NCI-H1930 (cell line): ENCODE measurements at regions not wholly inside any gene's neighbourhood (a gene's known extent, or its start where the extent isn't known, plus 50 kb on each side); places are given as distances from the start of the nearest gene placed in this dataset.

Experiments
- DNase-seq, 2 experiments: peaks; one replicate each; lab custom pipeline; 2025; lab: John Stamatoyannopoulos, UW

DNA sequence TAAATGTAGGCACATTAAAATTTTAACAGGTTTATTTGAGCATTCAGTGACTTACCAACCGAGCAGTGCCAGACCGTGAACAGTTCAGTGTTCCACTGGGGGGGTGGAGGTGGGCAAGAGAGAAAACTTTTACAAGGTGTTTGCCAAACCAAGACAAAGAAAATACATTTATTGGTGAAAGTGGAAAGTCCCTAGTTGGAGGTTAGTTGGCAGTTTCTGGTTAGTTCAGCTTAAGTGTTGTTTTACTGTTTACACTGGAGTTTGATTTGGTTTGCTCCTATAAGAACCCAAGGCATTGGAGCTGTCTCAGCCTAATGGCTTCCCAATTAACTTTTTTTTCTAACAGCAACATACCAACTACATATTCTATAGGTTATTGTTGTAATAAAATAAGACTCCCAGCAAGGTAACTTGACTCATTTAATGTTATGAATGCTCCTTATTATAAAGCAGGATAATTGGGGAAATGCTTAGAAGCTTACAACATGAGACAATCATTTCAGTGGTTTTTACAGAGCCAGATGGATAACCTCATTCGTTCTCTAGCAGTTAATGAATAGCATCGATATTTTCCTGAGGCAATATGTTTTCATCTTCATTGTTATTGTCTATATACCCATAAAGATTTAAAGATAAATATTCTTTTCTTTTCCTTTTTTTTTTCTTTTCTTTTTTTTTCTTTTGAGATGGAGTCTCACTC lies 115.8 kb downstream of the ETNK1 start:
- DNase-seq = no peak

DNA sequence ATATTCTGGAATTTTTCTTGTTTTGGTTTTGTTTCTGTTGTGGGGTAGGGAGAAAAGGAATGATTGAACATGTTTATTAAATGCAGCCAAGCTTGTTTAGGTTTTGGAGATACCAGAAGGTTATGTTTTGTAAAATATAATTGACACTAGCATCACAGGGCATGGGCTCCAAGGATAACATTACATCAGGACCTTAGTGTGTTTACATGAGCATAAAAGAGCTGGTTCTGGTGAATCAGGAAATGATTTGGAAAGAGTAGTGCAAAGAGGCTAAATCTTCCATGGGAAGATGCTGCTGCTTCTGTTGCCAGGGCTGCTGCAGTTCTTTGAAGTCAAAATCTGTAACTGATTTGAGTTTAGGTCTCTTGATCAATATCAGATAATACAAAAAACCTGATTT lies 118.7 kb downstream of the ETNK1 start:
- no peak for DNase-seq

DNA sequence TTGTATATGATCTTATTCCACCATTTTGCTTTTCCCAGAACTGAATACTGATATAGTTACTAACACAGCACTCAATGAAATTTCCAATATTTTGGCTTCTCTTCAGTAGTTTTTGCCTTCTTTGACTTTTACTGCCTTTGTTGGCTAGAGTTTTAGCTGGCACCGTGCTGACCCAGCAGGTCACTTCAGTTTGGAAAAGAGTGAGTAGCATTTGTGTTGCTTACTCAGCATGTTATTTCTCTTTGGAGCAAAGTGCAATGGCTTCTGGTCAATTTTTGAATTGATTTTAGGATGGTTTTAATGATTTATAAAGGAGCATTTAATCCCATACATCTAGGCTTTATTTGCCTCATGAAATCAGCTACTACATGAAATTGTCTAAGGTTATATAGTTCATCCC lies 119.2 kb downstream of the ETNK1 start:
- DNase-seq = no peak

DNA sequence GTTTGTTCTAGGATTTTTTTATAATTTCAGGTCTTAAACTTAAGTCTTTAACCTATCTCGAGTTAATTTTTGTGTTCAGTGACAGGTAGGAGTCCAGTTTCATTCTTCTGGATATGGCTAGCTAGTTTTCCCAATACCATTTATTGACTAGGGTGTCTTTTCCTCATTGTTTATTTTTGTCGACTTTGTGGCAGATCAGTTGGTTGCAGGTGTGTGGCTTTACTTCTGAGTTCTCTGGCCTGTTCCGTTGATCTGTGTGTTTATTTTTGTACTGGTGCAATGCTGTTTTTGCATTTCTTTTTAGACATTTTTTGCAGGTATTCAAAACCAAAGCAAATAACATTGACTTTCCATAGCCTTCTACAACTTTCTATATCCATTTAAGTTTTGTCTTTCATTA lies 121.7 kb downstream of the ETNK1 start:
- DNase-seq = no peak

DNA sequence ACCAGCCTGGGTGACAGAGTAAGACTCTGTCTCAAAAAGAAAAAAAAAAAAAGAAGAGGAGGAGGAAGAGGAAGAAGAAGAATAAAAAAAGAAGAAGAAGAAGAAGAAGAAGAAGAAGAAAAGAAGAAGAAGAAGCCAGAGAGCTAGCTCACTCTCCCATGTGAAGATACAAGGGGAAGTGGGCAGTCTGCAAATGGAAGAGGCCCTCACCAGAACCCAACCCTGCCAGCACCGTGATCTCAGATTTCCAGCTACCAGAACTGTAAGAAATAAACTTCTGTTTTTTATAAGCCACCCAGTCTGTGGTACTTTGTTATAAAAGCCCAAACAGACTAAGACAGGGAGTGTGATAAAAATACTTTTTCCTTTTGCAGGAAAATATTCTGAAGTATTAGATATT lies 130.7 kb downstream of the ETNK1 start:
- DNase-seq = no peak

DNA sequence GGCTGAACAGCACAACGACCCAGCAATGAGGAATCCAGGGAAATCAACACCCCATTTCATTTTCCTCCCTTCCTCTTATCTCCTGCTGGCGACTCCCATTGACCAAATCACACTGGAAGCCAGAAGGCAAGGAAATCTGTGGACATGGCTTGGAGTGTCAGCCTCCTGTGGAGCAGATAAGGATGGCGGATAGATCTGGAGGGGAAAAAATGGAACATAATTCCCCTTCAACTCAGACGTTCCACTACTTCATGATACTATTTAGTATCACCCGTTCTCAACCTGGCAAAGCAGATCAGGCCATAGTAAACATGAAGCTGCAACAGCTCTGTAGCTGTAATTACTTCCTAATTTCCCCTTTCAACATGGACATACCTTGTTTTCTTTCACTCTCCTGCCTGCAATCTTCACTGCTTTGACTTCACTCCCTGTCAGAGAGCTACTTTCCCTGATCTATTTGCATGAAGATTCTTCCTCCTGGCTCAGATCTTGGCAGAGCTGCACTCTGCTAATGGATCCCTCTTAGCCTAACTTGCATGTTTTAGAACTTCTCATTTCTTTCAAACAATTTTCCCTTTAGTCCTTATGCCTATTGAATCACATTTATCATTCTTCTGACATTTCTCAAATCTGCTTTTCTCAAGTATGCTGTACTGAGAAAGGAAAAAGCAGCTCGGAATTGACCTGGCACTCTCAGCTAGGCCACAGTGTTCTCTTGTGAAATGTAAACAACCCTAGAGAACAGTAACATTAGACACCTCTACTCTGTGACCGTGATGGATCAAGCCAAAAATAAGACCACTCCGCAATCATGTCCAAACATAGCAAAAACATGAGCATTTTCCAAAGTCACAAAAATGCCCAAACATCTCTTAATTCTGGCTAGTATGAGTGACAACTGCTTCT lies 135.1 kb downstream of the ETNK1 start:
- DNase-seq = no peak

DNA sequence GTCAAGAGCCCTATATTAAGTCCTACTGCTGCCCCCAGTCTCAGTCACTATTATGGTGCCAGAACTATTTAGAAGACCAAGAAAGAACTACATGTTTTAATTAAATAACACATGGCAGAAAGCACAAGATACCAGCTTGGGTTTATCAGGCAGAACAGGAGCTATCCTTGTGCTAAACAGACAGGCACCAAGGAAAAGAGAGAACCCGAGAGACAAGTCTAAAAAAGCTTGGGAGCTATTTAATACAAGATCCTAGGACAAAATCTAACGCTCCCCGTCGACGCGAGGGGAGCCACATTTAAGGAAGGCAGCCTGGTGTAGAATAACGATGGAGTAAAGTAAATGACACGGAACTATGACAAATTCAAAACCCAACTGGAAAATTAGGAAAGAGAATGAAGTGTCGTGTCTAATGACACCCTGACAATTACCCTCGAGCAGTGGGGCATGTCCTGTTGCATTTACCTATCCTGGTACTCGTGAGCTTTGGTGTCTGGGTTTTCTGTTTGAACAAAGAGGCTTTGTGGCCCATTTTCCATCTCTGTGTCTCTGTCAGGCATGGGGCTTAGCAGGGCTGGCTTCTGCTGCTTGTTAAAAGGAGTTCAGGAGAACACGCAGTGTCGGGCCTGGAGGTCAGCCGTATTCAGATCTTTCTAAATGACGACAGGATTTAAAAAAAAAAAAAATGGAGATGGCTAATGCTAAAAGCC lies 140.6 kb downstream of the ETNK1 start:
- DNase-seq = no peak

DNA sequence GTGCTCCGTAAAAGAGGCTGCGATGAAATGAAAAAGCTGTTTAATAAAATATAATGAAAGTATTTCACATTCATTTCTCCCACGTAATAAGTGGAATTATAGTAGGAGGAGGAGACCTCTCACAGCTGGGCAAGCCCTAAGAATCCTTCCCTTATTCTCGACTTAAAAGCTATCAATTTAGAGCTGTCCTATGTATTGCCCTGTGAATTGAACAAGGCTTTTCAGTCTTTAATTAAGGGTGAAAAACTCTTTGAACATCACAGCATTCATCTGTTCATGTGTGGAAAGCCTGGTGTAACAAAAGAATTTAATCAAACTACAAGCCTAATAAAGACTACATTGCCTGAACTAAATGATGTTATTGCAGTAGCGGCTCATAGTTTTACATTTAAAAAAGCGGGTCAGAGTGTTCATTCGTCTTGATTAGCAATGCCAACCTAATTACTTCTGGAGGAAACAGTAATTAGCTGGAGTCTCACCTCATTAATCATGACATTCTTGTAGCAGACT lies 142.0 kb downstream of the ETNK1 start:
- no peak for DNase-seq

DNA sequence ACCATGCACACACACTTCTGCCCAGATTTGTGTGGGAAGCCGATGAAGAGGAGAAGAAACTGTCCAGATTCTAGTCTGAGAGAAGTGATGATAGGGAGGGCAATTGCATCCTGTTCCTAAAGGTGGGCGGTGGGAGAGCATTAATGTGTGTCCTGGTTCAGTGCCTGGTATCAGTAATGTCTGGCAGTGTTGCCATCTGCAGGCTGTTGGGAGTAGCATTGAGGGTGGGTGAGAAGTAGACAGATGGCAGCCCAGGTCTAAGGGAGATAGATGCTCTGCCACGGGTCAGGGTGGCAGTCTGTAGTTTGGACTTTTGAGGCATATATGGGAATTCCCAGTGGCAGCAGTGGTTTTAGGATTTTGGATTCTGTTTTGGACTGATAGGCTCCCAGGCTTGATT lies 156.4 kb downstream of the ETNK1 start:
- no peak for DNase-seq

DNA sequence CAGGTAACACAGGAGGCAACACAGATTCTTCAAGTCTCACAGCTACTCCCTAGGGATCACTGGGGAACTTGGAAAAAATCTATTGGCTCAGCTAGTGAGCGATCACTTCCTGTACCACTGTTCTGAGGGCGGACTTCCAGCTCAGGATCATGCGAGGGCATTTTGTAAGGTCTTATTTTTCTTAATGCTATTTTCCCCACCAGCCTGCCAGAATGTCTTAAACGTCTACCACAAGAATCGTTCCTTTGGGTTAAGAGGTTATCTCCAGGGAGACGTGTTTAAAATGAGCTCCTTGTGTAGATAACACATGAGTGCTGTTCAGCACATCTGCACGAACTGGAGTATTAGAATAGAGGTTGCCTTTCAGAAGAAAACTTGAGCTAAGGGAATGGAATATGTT lies 162.6 kb downstream of the ETNK1 start:
- DNase-seq = no peak

DNA sequence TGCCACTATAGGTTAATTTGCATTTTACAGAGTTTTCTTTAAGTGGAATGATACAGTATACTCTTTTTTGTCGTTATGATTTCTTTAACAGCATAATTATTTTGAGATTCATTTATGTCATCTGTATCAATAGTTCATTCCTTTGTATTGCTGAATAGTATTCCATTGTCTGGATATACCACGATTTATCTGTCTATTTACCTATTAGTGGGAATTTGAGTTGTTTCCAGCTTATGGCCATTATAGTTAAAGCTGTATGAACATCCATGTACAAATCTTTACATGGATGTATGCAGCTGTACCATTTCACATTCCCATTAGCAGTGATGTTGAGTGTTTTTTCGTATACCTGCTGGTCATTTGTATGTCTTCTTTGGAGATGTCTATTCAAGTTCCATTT lies 163.9 kb downstream of the ETNK1 start:
- no peak for DNase-seq

DNA sequence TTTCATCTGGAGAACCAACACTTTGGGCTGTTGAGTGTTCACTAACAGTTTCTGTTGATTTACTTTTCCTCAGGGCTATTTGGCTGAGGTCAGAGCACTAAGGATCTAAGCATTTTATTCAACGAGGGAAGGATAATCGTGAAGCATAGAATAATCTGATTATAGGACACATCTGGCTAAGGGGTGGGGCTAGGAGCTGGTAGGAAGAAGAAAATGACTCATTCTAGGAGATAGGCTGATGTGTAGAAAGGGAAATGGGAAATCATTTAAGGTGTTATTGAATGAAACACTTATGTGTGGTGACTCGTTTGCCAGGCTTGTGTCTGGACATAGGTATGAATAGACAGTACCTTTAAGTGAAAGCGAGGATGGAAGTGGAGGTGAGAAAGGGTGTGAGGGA lies 167.2 kb downstream of the ETNK1 start:
- DNase-seq = no peak

DNA sequence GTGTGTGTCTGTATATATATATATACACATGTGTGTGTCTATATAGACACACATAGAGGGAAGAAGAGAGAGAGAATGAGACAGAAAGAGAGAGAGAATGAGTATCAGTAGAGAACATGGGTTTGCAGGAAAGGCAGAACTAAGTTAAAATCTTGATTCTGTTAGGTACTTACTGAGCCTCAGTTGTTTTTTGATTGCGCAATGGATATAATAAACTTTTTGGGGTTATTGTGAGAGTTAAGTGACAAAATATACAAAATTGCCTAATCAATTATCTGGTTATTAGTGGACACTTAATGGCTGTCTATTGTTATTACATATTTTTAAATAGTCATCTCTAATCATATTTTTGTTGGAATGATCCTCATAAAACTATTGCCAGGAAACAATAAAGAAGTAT lies 169.0 kb downstream of the ETNK1 start:
- no peak for DNase-seq

DNA sequence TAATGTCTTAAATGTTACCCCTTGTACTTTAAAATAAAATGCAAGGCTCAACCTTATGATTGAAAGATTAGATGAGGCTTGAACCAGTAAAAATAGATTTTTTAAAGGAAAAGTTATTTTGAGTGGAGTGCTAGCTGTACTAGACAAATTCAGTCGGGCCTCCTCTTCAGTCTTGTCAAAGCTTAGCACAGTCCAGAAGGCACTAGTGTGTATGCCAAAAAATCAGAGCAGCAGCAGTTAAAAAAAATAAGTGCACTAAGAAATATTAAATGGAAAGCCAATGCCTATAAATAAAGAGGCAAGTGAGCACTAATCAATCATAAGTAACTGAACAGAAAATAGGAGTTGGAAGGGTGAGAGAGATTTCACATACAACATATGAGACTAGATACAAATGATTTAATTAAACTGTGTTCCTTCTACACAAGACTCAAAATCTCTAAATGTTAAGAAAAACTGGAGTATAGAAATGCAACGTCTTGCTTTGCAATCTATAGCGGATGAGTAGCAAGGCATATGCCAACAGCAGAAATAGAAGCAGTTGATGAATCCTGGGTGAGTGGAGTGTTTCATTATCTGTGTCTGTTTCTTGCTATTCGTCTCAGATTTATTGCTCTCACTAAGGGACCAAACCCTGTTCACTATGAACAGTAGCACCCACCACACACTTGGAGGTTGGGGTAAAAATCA lies 172.1 kb downstream of the ETNK1 start:
- no peak for DNase-seq

DNA sequence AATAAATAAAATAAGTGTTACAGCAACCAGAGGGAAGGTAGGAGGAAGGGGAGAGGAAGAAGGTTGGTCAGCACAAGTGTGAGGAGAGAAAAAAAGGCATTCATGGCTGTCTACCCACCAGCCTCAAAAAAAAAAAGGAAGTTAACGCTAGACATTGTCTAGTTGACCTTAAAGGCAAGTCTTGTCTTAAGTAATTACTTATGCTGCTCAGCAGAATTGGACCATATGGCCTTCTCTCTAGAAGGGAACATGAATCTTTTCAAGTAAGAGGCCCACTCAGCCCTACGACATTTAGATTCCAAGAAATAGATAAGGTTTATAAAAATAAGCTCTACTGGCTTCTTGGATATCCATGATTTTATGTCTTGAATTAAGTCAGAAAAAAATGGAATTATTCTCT lies 172.7 kb downstream of the ETNK1 start:
- DNase-seq = no peak

DNA sequence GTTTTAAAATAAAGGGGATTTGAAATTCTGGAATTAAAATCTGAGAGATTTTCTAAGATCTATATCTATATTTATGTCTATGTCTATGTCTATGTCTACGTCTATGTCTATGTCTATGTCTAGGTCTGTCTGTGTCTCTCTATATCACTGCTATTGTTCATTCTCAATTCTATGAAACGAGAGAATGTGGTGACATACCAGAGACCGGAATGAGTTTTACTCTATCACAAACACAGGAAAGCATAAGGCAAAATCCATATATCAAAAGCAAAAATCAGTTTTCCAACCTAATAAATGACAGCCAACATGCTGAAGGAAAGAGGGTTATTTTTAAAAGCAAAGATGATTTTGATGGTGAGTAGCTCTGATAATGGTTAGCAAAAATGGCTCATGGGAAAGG lies 173.1 kb downstream of the ETNK1 start:
- DNase-seq = no peak

DNA sequence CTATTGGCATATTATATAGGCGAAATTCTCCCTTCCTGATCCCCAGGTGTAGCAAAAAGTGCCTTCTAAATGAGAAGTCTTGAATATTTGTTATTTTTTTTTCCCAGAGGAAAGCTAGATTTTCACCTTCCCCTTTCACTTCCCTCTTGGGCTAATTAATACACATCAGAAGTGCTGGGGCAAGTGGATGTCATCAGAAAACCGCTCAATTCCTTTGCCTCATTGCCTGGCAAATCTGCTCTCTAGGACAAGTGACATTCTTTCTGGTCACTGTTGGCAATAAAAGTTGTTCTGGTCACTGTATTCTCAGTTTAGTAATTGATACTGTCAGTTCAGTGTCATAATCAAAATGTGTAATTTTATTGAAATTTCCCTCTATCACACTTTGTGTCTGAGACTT lies 174.5 kb downstream of the ETNK1 start:
- DNase-seq = no peak

DNA sequence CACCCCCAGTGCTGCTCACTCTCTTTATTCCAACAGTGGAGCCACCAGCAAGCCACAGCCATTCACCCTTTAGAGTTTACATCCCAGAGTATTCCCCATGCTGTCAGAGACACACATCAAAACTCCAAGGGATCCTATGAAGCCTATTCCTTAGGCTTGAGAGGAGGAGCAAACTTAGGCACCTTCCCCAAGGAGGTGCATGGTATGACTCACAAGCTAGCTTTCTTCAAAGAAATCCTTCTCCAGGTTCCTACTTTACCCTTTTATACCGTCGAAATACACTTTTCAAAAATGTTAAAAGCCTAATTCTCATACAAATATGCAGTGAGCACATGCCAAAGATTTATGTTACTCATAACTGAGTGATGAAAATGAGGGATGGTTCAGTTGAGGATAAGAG lies 175.4 kb downstream of the ETNK1 start:
- DNase-seq = no peak

DNA sequence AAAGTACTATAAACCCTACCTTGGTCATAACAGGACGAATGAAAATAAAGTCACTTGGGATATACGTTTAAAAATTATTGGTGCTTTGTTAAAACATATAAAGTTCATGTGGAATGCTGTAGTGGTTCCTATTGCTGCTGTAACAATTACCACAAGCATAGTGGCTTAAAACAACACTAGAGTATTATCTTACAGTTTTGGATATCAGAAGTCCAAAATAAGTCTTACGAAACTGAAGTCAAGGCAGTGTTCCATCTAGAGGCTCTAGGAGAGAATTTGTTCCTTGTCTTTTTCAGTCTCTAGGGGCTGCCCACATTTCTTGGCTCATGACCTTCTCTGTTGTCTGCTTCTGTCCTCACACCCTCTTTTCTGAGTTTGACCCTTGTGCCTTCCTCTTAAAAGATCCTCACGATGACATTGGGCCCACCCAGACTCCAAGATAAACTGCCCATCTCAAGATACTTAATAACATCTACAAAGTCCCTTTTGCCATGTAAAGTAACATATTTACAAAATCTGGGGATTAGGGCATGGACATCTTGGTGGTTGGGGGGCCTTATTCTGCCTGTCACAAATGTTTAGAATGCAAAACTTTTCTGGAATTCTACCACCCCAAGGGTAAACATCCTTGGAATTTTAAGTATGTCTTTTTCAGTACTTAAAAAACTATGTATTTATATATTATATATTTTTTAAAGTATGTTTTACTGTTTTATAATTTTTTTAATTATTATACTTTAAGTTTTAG lies 178.1 kb downstream of the ETNK1 start:
- DNase-seq = no peak

DNA sequence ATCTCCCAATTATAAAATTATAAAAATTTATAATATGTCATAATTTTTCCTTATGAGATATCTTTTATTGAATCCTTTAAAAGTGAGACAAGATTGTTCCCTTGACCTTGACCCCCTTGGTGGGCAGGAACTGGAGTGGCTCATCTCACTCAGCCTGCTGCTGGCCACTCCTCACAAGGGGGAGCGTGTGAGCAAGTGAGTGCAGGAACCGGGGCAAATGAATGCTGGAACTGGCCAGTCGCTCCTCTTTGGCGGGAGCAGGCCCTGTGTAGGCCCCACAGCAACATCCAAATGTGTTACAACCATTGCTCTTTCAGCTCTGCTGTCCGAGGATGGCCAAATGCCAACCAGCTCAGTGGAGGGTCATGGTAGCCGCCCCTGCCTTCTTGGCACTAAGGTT lies 178.8 kb downstream of the ETNK1 start:
- no peak for DNase-seq

DNA sequence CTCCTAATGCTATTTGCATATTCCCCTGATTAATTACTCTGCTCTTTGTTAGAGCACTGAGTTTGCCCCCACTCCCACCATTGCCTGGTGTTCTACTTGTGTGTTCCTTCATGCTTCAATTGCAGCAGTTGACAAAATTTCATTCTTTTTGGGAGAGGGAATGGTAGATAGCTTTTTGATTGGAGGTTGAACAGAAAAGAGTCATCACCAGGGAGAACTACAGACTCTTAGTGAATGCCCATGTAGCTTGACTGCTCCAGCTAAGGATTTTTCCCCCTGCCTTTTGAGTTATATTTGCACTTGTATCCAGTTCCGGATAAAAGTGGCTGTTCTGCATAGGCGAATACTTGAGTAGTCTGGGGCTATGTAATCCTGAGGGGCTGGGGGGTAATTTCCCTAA lies 183.9 kb downstream of the ETNK1 start:
- no peak for DNase-seq
